HG03045 (cell line): ENCODE measurements at regions not wholly inside any gene's neighbourhood (a gene's known extent, or its start where the extent isn't known, plus 50 kb on each side); places are given as distances from the start of the nearest gene placed in this dataset.
"Not testable (repeated sequence)": the region's sequence is repeated elsewhere in the genome, so short reads cannot be mapped to it uniquely, and the experiment has no call there.

Experiments
- ATAC-seq: cut with Tn5 transposase; IDR thresholded peaks from one replicate; pipeline ENCODE4 v1.9.1; 2021; ENCODE audit warnings: mild to moderate bottlenecking, moderate library complexity; ENCODE audit not compliant: unreplicated experiment

DNA sequence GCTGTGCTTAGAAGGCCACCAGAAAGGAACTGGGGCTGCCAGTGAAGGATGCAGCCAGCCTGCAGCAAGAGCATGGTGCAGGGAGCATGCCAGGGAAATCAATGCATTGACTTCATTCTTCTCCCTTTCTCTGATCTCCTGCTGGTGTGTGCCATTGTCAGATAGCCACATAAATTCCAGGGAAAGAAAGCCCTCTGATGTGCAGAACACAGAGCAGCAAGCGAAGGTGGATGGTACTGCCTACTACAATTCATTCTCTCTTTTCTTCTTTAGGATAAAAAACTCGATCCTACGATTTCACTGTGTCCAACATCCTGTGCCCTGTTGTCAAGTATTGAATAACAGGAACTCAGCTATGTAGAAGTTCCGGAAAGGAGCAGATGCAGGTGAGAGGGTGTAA is 446.7 kb upstream of the TMEM132C start:
- no peak for ATAC-seq

DNA sequence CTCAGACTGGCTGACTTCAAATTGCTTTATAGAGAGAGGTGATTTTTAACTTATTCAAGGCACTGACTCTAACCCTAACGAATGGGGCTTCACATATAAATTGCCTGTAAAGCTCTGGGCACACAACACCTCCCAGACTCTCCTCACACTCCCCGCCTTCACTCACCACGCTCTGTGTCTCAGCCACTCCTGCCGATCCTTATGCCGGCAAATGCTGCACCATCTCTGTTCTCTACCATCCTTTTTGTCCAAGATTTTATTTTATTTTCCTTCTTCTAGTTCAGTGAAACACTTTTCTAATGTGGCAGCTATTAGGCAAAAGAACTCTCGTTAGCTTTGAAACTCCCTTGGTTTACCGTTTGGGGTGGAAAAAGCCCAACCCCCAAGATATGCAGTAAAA is 446.1 kb upstream of the TMEM132C start:
- no peak for ATAC-seq

DNA sequence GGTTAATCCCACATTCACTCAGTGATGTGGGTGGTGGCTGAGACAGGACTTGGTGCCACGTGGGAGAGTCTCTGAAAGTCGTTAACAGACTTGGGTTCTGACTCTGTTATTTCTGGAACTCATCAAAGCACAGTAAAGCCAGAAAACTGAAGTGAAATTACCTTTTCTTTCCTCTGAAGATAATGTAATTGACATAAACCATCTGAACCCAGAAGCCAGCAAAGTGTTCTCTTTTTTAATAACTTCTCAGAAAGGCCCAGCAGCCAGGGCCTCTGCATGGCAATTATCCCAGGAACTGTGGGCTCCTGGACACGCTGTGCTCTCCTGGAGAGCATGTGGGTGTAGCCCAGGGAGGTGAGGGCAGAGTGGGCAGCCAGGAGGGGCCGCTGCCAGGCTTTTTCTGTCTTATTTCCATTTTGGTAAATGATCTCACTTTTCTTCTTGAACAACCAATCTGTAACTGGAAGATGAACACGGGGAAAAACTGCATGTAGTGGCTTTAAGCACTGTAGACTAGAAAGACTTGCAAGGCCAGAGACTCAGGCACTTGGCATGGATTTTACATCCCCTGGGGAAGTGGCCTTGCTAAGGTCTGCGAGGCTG is 444.1 kb upstream of the TMEM132C start:
- no peak for ATAC-seq

GRCh38 chr12:127823801-127824200 is 443.2 kb upstream of the TMEM132C start:
- ATAC-seq, result no peak

DNA sequence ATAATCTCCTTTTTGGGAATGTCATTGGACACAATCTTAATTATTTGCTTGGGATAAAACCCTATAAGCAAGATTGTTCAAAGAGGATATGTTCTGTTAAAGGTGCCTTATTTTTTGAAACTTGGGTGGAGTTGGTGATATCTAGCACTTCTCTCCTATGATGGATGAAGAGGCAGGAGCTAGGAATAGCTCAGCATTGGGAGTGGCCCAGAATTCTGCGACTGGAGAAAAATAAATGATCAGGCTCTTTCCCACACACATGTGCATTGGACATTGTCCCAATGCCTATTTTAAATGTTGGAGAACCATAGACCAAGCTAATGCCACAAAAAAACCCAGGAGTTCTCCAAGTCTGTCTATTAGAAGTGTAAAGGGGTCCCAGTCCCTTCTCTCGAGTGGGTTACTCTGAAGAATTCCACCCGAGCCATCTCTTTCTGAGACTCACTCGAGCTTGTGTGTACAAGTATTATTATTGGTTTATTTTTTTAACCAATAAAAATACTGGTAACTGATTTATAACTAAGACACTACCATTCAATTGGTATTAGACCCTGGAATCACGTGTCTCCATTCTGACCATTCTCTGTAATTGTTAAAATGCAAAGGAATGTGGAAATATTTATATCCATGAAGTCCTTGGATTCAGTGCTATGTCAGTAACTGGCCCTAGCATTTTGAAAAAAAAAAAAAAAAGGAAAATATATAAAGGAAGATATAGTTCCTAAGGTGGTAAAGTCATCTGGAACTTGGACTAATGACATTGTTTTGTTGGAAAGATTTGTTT is 437.5 kb upstream of the TMEM132C start:
- ATAC-seq, result no peak

DNA sequence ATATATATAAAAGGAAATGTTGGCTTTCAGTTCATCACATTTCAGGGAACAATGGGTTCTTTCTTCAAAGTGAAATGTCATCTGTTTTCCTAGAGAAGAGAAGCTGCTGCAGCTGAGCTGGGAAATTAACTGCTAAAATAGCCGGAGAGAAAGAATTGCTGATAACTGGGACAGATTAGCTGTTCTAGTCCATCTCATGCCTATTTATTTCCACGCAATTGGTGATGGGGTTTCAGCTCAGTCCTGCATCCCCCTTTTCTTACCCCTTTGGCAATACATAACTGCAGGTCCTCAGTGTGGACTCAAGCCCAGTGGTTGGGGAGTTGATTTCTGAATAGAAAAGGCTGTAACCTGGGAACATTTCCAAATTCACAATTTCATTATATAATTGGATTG is 436.9 kb upstream of the TMEM132C start:
- no peak for ATAC-seq

DNA sequence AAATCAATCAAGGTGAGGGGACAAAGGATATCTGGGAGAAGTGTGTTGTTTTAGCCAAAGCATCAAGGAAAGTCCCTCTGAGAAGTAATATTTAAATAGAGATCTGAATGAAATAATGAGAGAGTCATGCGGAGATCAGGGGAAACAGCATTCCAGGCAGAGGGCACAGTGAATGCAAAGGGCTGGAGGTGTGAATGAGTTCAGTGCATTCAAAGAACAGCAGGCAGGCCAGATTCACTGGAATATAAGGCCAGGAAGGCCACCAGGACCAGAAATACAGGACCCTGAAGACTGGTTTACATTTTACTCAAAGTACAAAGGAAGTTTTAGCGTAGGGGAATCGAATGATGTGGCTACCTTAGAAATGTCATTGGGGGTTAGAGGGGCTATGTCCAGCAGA is 436.2 kb upstream of the TMEM132C start:
- no peak for ATAC-seq

- no peak for ATAC-seq
These were observed 434.8 kb upstream of the TMEM132C start for GRCh38 chr12:127832172-127832571.

DNA sequence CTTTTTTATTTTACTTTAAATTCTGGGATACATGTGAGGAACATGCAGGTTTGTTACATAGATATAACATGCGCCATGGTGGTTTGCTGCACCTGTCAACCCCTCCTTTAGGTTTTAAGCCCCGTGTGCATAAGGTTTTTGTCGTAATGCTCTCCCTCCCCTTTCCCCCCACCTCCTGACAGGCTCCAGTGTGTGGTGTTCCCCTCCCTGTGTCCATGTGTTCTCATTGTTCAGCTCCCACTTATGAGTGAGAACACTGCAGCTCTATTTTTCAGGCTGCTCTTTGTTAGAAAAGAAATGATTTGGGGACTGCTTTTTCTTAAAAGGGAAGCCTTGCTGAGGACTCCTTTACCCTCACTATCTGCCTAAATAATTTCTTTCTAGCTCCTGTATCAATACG is 430.2 kb upstream of the TMEM132C start:
- ATAC-seq, result not testable (repeated sequence)

GRCh38 chr12:127857661-127858060 is 409.3 kb upstream of the TMEM132C start:
- no peak for ATAC-seq

DNA sequence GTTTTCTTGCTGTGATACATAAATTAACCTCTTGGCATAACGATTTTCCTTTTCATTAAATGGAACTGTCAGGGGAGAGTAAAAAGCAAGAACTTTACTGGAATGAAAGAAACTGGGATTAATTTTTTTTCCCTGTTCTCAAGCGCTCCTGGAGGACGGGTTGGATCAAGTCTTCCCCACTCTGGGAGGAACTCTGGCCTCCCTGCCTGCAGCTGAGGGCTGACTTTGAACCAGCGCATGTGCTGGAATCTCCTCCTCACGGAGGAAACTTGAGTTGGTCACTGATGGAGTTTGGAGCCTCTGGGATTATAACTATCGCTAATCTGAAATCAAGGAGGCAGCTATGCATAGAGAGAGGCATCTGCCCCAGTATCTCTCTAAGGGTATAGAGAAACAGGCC is 406.4 kb upstream of the TMEM132C start:
- ATAC-seq, result no peak

DNA sequence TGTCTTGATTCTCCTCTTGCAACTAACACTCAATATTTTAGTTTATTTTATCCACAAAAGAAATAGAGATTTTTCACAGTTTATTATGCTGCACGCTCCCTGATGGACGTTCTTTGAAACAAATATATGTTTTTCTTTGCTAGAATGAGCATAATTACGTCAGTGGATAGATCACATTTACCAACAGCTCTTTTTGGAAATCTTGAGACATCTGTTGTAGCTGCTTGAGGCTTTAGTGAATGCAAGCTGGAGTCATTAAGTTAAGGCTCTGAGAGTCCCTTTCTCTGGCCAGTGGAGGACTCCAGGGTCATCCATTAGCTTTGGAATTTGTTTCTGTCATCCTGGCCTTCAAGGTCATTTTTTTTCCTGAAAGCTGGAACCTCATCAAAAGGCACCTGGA is 405.6 kb upstream of the TMEM132C start:
- no peak for ATAC-seq

DNA sequence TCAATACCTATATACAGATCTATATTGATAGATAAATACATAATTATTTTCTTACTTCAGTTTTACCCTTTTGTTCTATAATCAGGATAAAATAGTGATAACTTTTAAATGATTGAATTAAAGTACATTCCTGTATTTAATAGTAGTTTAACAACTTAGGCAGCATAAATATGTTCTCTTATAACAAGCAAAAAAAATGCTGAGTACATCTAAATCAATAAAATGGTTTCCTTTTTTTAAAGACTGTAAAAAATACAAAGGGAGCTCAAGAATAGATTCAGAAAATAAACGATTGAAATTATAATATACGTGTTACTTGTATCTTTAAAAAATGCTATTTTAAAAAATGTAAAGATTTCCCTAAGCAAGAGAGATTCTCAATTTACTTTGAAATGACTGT is 393.7 kb upstream of the TMEM132C start:
- no peak for ATAC-seq

DNA sequence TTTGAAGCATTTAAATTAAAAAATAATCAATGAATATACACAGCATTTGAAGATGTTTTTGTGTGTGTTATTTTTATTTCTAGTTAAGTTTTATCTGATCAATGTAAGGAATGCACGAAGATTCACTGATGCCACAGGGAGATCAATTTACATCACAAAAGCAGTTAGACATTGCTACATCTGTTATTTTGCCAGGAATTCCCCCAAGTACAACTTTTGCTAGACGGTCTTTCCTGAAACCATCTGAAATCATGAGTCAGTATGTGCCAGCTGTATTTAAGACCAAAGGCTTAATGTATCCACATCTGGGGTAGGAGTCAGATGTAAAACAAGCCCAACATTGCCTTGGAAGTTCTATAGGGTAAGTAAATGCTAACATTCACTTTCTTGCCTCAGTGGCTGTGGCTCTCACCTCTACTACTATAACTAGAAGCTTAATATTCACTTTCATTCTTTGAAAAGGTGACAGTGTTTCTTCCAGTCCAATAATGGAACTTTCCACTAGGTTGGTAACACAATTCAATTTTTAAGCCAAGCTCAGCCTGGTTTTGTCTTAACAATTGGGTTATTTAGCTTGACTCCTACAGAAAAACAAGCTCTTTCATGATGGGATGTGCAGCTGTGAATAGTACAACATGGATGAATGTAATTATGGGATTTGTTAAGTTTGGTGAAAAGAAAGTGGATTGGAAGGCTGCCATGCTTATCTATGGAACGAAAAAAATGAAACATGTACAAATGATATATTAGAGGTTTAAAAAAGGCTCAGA is 385.4 kb upstream of the TMEM132C start:
- no peak for ATAC-seq

GRCh38 chr12:127883013-127883412 is 384.0 kb upstream of the TMEM132C start:
- no peak for ATAC-seq

DNA sequence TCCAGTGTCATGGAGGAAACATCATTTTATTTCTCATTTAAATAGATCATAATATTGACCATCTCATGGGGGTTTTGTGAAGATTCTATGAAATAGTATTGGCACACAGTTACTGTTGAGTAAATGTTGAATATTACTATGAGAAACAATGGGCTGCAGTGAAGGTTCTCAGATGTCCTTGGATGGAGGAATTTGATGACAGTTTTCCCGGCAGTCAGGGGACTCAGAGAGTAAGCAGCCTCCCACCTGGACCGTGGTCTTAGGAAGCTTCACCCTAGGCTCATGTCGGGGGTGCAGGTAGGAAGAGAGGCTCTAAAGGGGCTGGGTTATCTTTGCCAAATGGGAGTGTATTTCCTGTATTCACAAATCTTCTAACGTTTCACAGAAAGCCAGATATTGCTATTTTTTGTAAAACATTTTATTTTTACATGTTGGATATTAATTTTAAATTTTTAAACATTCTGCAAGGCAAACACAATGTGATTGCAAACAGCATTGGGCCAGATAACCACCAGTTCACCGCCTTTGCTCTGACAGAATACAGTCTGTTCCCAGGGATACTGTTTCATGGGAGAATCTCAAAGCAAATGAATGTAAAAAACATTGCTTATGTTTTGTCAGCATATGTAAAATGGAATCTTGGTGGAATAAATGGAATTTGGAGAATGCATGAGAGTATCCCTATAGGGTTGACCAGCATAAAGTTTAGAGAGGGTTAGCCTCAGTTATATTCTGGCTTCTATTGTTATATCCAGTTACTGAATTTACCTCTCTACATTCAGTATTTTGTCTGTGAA is 380.8 kb upstream of the TMEM132C start:
- no peak for ATAC-seq

DNA sequence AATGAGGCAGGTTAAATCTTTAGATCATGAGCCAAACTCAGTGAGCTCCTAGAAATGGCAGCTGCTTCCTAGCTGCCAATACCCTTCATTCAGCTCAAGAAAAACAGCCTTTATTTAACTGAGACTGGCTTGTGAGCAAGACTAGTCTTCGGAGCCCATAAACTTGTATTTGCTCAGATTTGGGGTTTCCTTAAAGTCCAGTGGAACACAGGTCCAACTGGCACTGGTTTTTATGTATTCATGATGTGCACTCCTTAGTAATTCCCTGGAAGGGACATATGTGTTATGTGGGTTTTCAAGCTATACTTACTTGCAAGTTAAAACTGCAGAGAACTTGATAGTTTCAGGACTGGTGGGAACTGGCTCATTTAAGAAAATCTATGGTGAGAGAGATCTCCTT is 380.1 kb upstream of the TMEM132C start:
- ATAC-seq, result no peak

DNA sequence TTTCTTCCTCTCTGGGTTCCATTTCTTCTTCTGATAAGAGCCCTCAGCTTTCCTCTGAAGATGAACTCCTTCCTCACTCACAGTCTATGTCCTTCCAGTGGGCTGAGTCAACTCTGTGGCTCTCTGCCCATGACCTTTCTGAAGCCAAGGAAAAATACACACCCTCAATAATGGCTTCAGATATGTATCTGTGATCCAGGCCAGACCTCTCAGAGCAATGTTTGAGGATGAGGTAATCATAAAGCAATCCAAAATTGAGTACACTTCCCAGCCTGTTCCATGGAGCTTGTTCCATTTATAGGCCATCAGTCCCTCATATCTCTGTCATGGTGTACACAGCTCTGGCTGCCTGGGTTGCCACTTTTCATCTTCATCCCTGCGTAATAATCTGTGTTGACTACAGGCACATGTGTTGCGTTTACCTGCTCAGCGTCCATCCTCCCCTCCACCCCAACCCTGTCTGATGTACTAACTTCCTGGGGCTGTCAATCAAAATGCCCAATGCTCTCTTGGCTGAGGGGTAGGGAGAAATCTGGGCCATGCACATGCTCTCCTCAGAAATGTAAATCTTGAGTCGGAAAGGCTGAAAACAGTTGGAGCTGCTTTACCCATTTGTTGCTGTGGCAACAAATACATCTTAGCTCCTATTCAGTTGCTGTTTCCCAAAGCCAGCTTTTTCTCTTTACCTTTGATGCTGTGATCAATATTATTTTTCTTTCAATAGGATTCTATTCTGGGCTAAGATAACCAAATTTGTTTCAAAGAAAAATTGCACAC is 377.8 kb upstream of the TMEM132C start:
- no peak for ATAC-seq

- ATAC-seq, result no peak
These were observed 372.9 kb upstream of the TMEM132C start for GRCh38 chr12:127893895-127894609.

DNA sequence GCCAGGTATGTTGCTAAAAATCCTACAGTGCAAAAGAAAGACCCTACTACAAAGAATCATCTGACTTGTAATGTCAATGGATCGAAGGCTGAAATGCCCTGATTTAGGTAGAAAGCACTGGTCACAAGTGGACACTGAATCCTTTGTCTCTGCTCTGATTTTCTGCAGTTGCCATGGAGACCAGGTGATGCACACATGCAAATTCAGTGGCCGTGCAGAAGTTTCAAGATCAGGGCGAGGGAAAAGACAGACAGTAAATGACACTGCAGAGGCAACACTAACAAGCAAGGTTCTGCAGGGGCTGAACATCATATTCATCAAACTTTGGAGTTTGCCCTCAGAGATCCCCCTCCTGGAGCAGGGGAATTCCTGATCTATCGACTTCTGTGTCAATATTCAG is 370.3 kb upstream of the TMEM132C start:
- ATAC-seq, result no peak
